ENCODE measurements at regions not wholly inside any gene's neighbourhood (a gene's known extent, or its start where the extent isn't known, plus 50 kb on each side); places are given as distances from the start of the nearest gene placed in this dataset.

DNA sequence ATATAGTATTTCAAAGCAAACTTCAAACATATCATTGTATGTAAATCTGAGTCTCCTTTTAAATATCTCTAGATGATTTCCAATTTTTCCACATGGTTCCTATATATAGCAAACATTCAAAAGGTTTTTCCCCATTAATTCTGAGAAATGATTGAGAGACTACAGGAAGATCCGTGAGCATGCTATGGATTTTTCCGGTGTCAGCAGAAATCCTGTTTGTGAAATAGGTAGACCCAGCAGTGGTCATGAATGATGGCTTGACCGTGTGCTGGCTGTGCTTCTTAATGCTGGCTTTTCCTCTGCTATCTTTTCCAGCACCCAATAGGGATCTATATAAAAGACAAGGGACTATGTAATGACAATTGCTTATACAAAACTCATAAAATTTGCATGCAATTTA, 485.3 kb downstream of the PSAT1 start:
- TF ChIP-seq GATA2 (IDR thresholded peaks at IDR 0.05; ENCODE audit: low read depth, low read length) (no peak), GATA3 (IDR thresholded peaks at IDR 0.05; ENCODE audit: low read depth, low read length) (no peak)

Measured in SH-SY5Y (cell line).